GM23338 (cell line): ENCODE measurements at regions not wholly inside any gene's neighbourhood (a gene's known extent, or its start where the extent isn't known, plus 50 kb on each side); places are given as distances from the start of the nearest gene placed in this dataset.

Experiments used
- ATAC-seq: fragments of 200-7000 bp; cut with Tn5 transposase; 3 replicates; pipeline ENCODE4 v1.9.1; 2020
- DNase-seq: peaks from one replicate; pipeline ENCODE4 v3.0.0-alpha.2; 2015; ENCODE audit warnings: low spot score
- H2AFZ ChIP-seq: fragments of 200-600 bp; sonication (generic); 2 replicates; pipeline ENCODE4 v1.8.0; 2016; ENCODE audit warnings: antibody characterized with exemption, mild to moderate bottlenecking, moderate library complexity
- H3F3A ChIP-seq: fragments of 200-600 bp; sonication (generic); replicated peaks from 2 replicates; pipeline ENCODE4 v1.8.0; 2017; ENCODE audit warnings: antibody characterized with exemption, mixed run types, low read depth
- H3K27ac ChIP-seq: fragments of 200-600 bp; sonication (generic); 2 replicates; pipeline ENCODE4 v1.6.1; 2016; ENCODE audit warnings: low read depth
- H3K27me3 ChIP-seq: fragments of 200-600 bp; sonication (generic); 2 replicates; pipeline ENCODE4 v1.8.0; 2016; ENCODE audit warnings: mild to moderate bottlenecking, mixed run types, moderate library complexity; ENCODE audit not compliant: insufficient read depth
- H3K36me3 ChIP-seq: fragments of 200-600 bp; sonication (generic); 2 replicates; pipeline ENCODE4 v1.8.0; 2016; ENCODE audit warnings: mild to moderate bottlenecking; ENCODE audit not compliant: insufficient read depth
- H3K4me1 ChIP-seq: fragments of 200-600 bp; sonication (generic); 2 replicates; pipeline ENCODE4 v1.8.0; 2016; ENCODE audit warnings: mild to moderate bottlenecking, moderate library complexity; ENCODE audit not compliant: insufficient read depth
- H3K4me2 ChIP-seq: fragments of 200-600 bp; sonication (generic); 2 replicates; pipeline ENCODE4 v1.7.1; 2017; ENCODE audit warnings: mixed run types
- H3K4me3 ChIP-seq: fragments of 200-600 bp; sonication (generic); 2 replicates; pipeline ENCODE4 v1.6.1; 2016; ENCODE audit warnings: mixed run types
- H3K79me2 ChIP-seq: fragments of 200-600 bp; sonication (generic); replicated peaks from 2 replicates; pipeline ENCODE4 v1.8.0; 2017; ENCODE audit warnings: mild to moderate bottlenecking; ENCODE audit not compliant: insufficient read depth
- H3K9me2 ChIP-seq: fragments of 200-600 bp; sonication (generic); 2 replicates; pipeline ENCODE4 v1.8.0; 2017; ENCODE audit not compliant: insufficient read depth
- H4K20me1 ChIP-seq: fragments of 200-600 bp; sonication (generic); replicated peaks from 2 replicates; pipeline ENCODE4 v1.8.0; 2017; ENCODE audit warnings: mild to moderate bottlenecking; ENCODE audit not compliant: insufficient read depth
- H3K27ac Mint-ChIP-seq: 2 replicates; pipeline ENCODE4 v1.8.0; 2020; ENCODE audit warnings: inconsistent platforms, mild to moderate bottlenecking, moderate library complexity, mixed read lengths
- H3K27me3 Mint-ChIP-seq: 3 replicates; pipeline ENCODE4 v1.8.0; 2022; ENCODE audit warnings: low read depth, mild to moderate bottlenecking, moderate library complexity, mixed read lengths, inconsistent platforms; ENCODE audit not compliant: insufficient read depth, poor library complexity
- H3K36me3 Mint-ChIP-seq: 3 replicates; pipeline ENCODE4 v1.8.0; 2021; ENCODE audit warnings: low read depth, mild to moderate bottlenecking, inconsistent platforms, moderate library complexity, mixed read lengths
- H3K4me1 Mint-ChIP-seq: 3 replicates; pipeline ENCODE4 v1.8.0; 2020; ENCODE audit warnings: mild to moderate bottlenecking, inconsistent platforms, mixed read lengths
- H3K4me3 Mint-ChIP-seq: 3 replicates; pipeline ENCODE4 v1.8.0; 2021; ENCODE audit warnings: moderate library complexity, mild to moderate bottlenecking, inconsistent platforms, mixed read lengths
- H3K9me3 Mint-ChIP-seq: 3 replicates; pipeline ENCODE4 v1.8.0; 2020; ENCODE audit warnings: moderate library complexity, mild to moderate bottlenecking, inconsistent platforms, mixed read lengths
- CREB1 ChIP-seq: fragments of 250-450 bp; sonication (Bioruptor Pico); IDR thresholded peaks from 2 replicates; pipeline ENCODE4 v1.5.0; 2020; ENCODE audit warnings: low read depth, mild to moderate bottlenecking, moderate library complexity
- CTCF ChIP-seq, 2 experiments: fragments of 200-600 bp in 1 of 2; sonication (generic) in 1 of 2; conservative IDR thresholded peaks; 2 replicates each; pipeline versions ENCODE4 v1.5.1 to v1.6.1; 2016 to 2017; ENCODE audit warnings: antibody characterized with exemption in 2 of 2, low read depth in 2 of 2, mild to moderate bottlenecking in 2 of 2, moderate library complexity in 1 of 2
- ETS1 ChIP-seq: IDR thresholded peaks from 2 replicates; pipeline ENCODE4 v1.6.1; 2016; ENCODE audit warnings: antibody characterized with exemption
- EZH2 ChIP-seq: fragments of 200-600 bp; sonication (generic); IDR thresholded peaks from one replicate; pipeline ENCODE4 v1.8.0; 2017; ENCODE audit warnings: antibody characterized with exemption, mild to moderate bottlenecking, low read depth; ENCODE audit not compliant: unreplicated experiment
- EZH2phosphoT487 ChIP-seq: fragments of 200-600 bp; sonication (generic); IDR thresholded peaks from one replicate; pipeline ENCODE4 v1.8.1; 2018; ENCODE audit warnings: antibody characterized with exemption; ENCODE audit not compliant: unreplicated experiment
- JUNB ChIP-seq: IDR thresholded peaks from one replicate; pipeline ENCODE4 v1.6.1; 2016; ENCODE audit warnings: antibody characterized with exemption; ENCODE audit not compliant: unreplicated experiment
- NANOG ChIP-seq: IDR thresholded peaks from 2 replicates; pipeline ENCODE4 v1.6.1; 2016; ENCODE audit warnings: antibody characterized with exemption, borderline replicate concordance
- POLR2AphosphoS5 ChIP-seq: IDR thresholded peaks from 2 replicates; pipeline ENCODE4 v1.6.1; 2016; ENCODE audit warnings: antibody characterized with exemption, low read depth
- REST ChIP-seq: IDR thresholded peaks from one replicate; pipeline ENCODE4 v1.6.1; 2018; ENCODE audit warnings: antibody characterized with exemption; ENCODE audit not compliant: unreplicated experiment
- STAT1 ChIP-seq: IDR thresholded peaks from one replicate; pipeline ENCODE4 v1.6.1; 2016; ENCODE audit warnings: antibody characterized with exemption; ENCODE audit not compliant: unreplicated experiment
- ZNF114 ChIP-seq: fragments of 250-450 bp; sonication (Bioruptor Pico); IDR thresholded peaks from 2 replicates; pipeline ENCODE4 v1.5.0; 2020; ENCODE audit warnings: mild to moderate bottlenecking, moderate library complexity
- ZNF331 ChIP-seq: fragments of 250-450 bp; sonication (Bioruptor Pico); IDR thresholded peaks from 2 replicates; pipeline ENCODE4 v1.5.0; 2020; ENCODE audit warnings: low read depth, mild to moderate bottlenecking, moderate library complexity
- ZNF462 ChIP-seq: fragments of 250-450 bp; sonication (Bioruptor Pico); IDR thresholded peaks from 2 replicates; pipeline ENCODE4 v1.5.0; 2020; ENCODE audit warnings: mild to moderate bottlenecking, moderate library complexity

GRCh38 chr2:118718921-118719320 is 128.5 kb downstream of the EN1 start:
- H3K4me2 ChIP-seq = no peak overlapping the region
- H3K27me3 ChIP-seq = no peaks in the 10 kb centered on the region
- TF ChIP-seq CTCF (conservative IDR thresholded peaks at IDR 0.05; ENCODE audit: low read depth in 2 of 2) = no peak
- no peak for TF ChIP-seq EZH2phosphoT487
- TF ChIP-seq ZNF114 (CRISPR knock-in tag) = no peak
- no peak for TF ChIP-seq CREB1 (CRISPR knock-in tag)
- no peak for TF ChIP-seq EZH2
- TF ChIP-seq ZNF462 (CRISPR knock-in tag) = no peak
- TF ChIP-seq POLR2AphosphoS5 = no peak
- TF ChIP-seq ZNF331 = no peak
- TF ChIP-seq JUNB = no peak
- no peak for TF ChIP-seq NANOG
- no peak for TF ChIP-seq ETS1
- TF ChIP-seq REST = no peak
- TF ChIP-seq STAT1 = no peak
- Mint-ChIP-seq H3K27me3 (peaks cover 11% of the 10 kb centered on the region), H3K36me3 (no peaks in the 10 kb centered on the region), H3K9me3 (no peaks in the 10 kb centered on the region), H3K27ac (no peak overlapping the region), H3K4me3 (no peak overlapping the region), H3K4me1 (peaks cover 5% of the 10 kb centered on the region)
- H3K4me1 ChIP-seq = no peaks in the 10 kb centered on the region
- no peaks in the 10 kb centered on the region for H3K36me3 ChIP-seq
- no peaks in the 10 kb centered on the region for H4K20me1 ChIP-seq
- H3F3A ChIP-seq = no peaks in the 10 kb centered on the region
- H3K27ac ChIP-seq = no peak overlapping the region
- H2AFZ ChIP-seq = no peak overlapping the region
- H3K79me2 ChIP-seq = no peaks in the 10 kb centered on the region
- peaks cover under 1% of the 10 kb centered on the region; the same call in 1 of the 2 replicates for H3K9me2 ChIP-seq
- DNase-seq (no peak), ATAC-seq (no peak)
- no peak overlapping the region for H3K4me3 ChIP-seq
